AG09309 (cell line): ENCODE measurements at regions not wholly inside any gene's neighbourhood (a gene's known extent, or its start where the extent isn't known, plus 50 kb on each side); places are given as distances from the start of the nearest gene placed in this dataset.
A peak's percentile ranks its signal among the peaks of the same experiment; 100 is the strongest.

Experiments
- DNase-seq: peaks from one replicate; pipeline ENCODE4 v3.0.0-alpha.2; 2010; ENCODE audit warnings: low read depth
- H3K4me3 ChIP-seq: 2 replicates; pipeline ENCODE4 v1.5.1; 2011; ENCODE audit warnings: mild to moderate bottlenecking, low read depth, low read length, moderate library complexity; ENCODE audit not compliant: control insufficient read depth
- CTCF ChIP-seq: IDR thresholded peaks from 2 replicates; pipeline ENCODE4 v1.5.1; 2011; ENCODE audit warnings: mild to moderate bottlenecking, low read depth, low read length, inconsistent platforms; ENCODE audit not compliant: insufficient read depth, control insufficient read depth; ENCODE audit errors: missing control alignments

GRCh38 chr10:78597796-78598555 is 470.8 kb upstream of the ZMIZ1 start:
- no peak overlapping the region for H3K4me3 ChIP-seq
- TF ChIP-seq CTCF, result no peak
- DNase-seq, result no peak

GRCh38 chr10:78599122-78599853 is 469.5 kb upstream of the ZMIZ1 start:
- H3K4me3 ChIP-seq, result no peak overlapping the region
- no peak for TF ChIP-seq CTCF
- DNase-seq, result no peak

GRCh38 chr10:78600121-78600665 is 468.6 kb upstream of the ZMIZ1 start:
- no peak for TF ChIP-seq CTCF
- no peak overlapping the region for H3K4me3 ChIP-seq

GRCh38 chr10:78600740-78601139 is 468.0 kb upstream of the ZMIZ1 start:
- DNase-seq, result peak; percentile 21
- TF ChIP-seq CTCF, result no peak
- H3K4me3 ChIP-seq, result no peak overlapping the region

More at GRCh38 chr10:78600121-78600665, 468.6 kb upstream of the ZMIZ1 start:
- no peak for DNase-seq

- no peak for DNase-seq
- no peak for TF ChIP-seq CTCF
- H3K4me3 ChIP-seq, result no peak overlapping the region
These were observed 466.4 kb upstream of the ZMIZ1 start for GRCh38 chr10:78602201-78602932.

- DNase-seq, result no peak
- no peak for TF ChIP-seq CTCF
- no peak overlapping the region for H3K4me3 ChIP-seq
These were observed 464.5 kb upstream of the ZMIZ1 start for GRCh38 chr10:78604286-78604685.
